Mesenchymal stem cell (in vitro differentiated cells and primary cell): ENCODE measurements at regions not wholly inside any gene's neighbourhood (a gene's known extent, or its start where the extent isn't known, plus 50 kb on each side); places are given as distances from the start of the nearest gene placed in this dataset.
"Not testable (repeated sequence)": the region's sequence is repeated elsewhere in the genome, so short reads cannot be mapped to it uniquely, and the experiment has no call there.

Experiments used
- DNase-seq: peaks from one replicate; pipeline ENCODE4 v3.0.0-alpha.2; 2013
- H2AFZ ChIP-seq: one replicate; pipeline ENCODE4 v1.6.1; 2013; ENCODE audit warnings: low read depth, mild to moderate bottlenecking, control low read depth, inconsistent platforms, low read length, moderate library complexity
- H2AK5ac ChIP-seq: 2 replicates; pipeline ENCODE4 v1.6.1; 2013; ENCODE audit warnings: low read length, moderate library complexity, mild to moderate bottlenecking, inconsistent platforms; ENCODE audit not compliant: severe bottlenecking
- H2BK120ac ChIP-seq: one replicate; pipeline ENCODE4 v1.6.1; 2013; ENCODE audit warnings: low read depth, mild to moderate bottlenecking, inconsistent platforms, low read length, moderate library complexity
- H2BK12ac ChIP-seq, 2 experiments: one replicate each; pipeline ENCODE4 v1.6.1; 2013; ENCODE audit warnings: inconsistent platforms in 2 of 2, low read length in 2 of 2, mild to moderate bottlenecking in 2 of 2, moderate library complexity in 2 of 2, control low read depth in 1 of 2
- H2BK15ac ChIP-seq: one replicate; pipeline ENCODE4 v1.6.1; 2013; ENCODE audit warnings: mild to moderate bottlenecking, low read depth, inconsistent platforms; ENCODE audit not compliant: poor library complexity, severe bottlenecking
- H2BK5ac ChIP-seq: 2 replicates; pipeline ENCODE4 v1.6.1; 2013; ENCODE audit warnings: low read depth, mild to moderate bottlenecking, low read length, control low read depth, inconsistent platforms; ENCODE audit not compliant: poor library complexity, severe bottlenecking
- H3K14ac ChIP-seq, 2 experiments: one replicate each; pipeline ENCODE4 v1.6.1; 2013; ENCODE audit warnings: inconsistent platforms in 2 of 2, low read length in 2 of 2, control low read depth in 1 of 2, mild to moderate bottlenecking in 1 of 2, moderate library complexity in 1 of 2
- H3K18ac ChIP-seq, 2 experiments: one replicate each; pipeline ENCODE4 v1.6.1; 2013; ENCODE audit warnings: inconsistent platforms in 2 of 2, low read length in 2 of 2, control low read depth in 1 of 2, low read depth in 1 of 2, mild to moderate bottlenecking in 1 of 2
- H3K23ac ChIP-seq, 2 experiments: one replicate each; pipeline ENCODE4 v1.6.1; 2013; ENCODE audit warnings: inconsistent platforms in 2 of 2, low read length in 2 of 2, mild to moderate bottlenecking in 2 of 2, moderate library complexity in 2 of 2, control low read depth in 1 of 2
- H3K27ac ChIP-seq: 2 replicates; pipeline ENCODE4 v1.5.1; 2013; ENCODE audit warnings: mild to moderate bottlenecking, moderate library complexity, low read length, control low read depth, inconsistent platforms; ENCODE audit not compliant: poor library complexity, severe bottlenecking
- H3K27me3 ChIP-seq, 2 experiments: 2 replicates each; pipeline versions ENCODE4 v1.6.1 to v1.7.0; 2013; ENCODE audit warnings: low read length in 2 of 2, mild to moderate bottlenecking in 2 of 2, moderate library complexity in 2 of 2, control low read depth in 1 of 2, inconsistent platforms in 1 of 2; ENCODE audit not compliant: control insufficient read depth in 1 of 2, insufficient read depth in 1 of 2
- H3K36me3 ChIP-seq, 2 experiments: 2 replicates each; pipeline versions ENCODE4 v1.6.1 to v1.7.0; 2013; ENCODE audit warnings: low read length in 2 of 2, control low read depth in 1 of 2, inconsistent platforms in 1 of 2, low read depth in 1 of 2, mild to moderate bottlenecking in 1 of 2; ENCODE audit not compliant: insufficient read depth in 2 of 2, control insufficient read depth in 1 of 2
- H3K4ac ChIP-seq, 2 experiments: one replicate each; pipeline ENCODE4 v1.6.1; 2013; ENCODE audit warnings: inconsistent platforms in 2 of 2, low read length in 2 of 2, mild to moderate bottlenecking in 2 of 2, moderate library complexity in 2 of 2, control low read depth in 1 of 2, low read depth in 1 of 2
- H3K4me1 ChIP-seq: 2 replicates; pipeline ENCODE4 v1.6.1; 2013; ENCODE audit warnings: low read depth, low read length, control low read depth; ENCODE audit not compliant: control insufficient read depth, insufficient read depth
- H3K4me2 ChIP-seq: 2 replicates; pipeline ENCODE4 v1.6.1; 2013; ENCODE audit warnings: low read length, mild to moderate bottlenecking, inconsistent platforms; ENCODE audit not compliant: poor library complexity, severe bottlenecking
- H3K4me3 ChIP-seq, 2 experiments: 2 replicates each; pipeline versions ENCODE4 v1.5.1 to v1.7.0; 2013; ENCODE audit warnings: low read length in 2 of 2, mild to moderate bottlenecking in 2 of 2, control low read depth in 1 of 2, low read depth in 1 of 2; ENCODE audit not compliant: insufficient read depth in 1 of 2
- H3K79me1 ChIP-seq: replicated peaks from 2 replicates; pipeline ENCODE4 v1.6.1; 2013; ENCODE audit warnings: mild to moderate bottlenecking, control low read depth, low read length, inconsistent platforms; ENCODE audit not compliant: poor library complexity, severe bottlenecking
- H3K9ac ChIP-seq: 2 replicates; pipeline ENCODE4 v1.7.0; 2013; ENCODE audit warnings: mild to moderate bottlenecking, low read length, moderate library complexity
- H3K9me3 ChIP-seq: 2 replicates; pipeline ENCODE4 v1.7.0; 2013; ENCODE audit warnings: mild to moderate bottlenecking, low read length; ENCODE audit not compliant: control insufficient read depth
- H4K8ac ChIP-seq: one replicate; pipeline ENCODE4 v1.6.1; 2013; ENCODE audit warnings: inconsistent platforms, mild to moderate bottlenecking, low read length, moderate library complexity
- H4K91ac ChIP-seq: one replicate; pipeline ENCODE4 v1.6.1; 2013; ENCODE audit warnings: mild to moderate bottlenecking, low read length, inconsistent platforms
- WGBS: methylation state at CpG from one replicate; pipeline ENCODE4 v1.1.7; 2013; ENCODE audit warnings: mixed read lengths; 5-methylcytosine and 5-hydroxymethylcytosine counted together

DNA sequence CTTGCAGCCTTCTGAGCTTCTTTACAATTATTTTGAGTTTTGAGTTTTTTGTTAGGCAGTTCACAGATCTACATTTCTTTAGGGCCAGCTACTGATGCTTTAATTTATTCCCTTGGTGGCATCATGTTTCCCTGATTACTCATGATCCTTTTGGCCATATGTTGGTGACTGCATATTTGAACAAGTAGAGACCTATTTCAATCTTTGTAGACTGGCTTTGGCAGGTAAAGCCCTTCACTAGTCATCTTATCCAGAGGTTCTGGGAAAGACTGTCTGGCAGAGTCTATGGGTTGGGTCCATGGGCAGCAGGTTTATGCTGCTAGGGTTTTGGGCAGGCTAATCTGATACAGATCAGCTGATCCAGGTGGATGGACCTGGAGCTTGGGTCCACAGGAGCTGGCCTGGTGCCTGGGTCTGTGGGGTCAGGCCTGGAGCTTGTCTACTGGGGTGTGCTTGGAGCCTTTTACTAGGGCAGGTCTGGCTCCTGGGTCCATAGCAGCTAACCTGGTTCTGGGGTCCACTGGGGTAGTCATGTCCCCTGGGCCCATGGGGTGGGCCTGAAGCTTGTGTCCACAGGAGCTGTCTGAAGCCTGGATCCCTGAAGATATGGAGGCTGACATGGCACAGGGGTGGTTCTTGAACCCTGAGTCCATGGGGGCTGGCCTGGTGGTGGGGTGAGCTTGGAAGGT lies 72.7 kb downstream of the GPR85 start:
- no peak overlapping the region for H3K23ac ChIP-seq
- H2BK120ac ChIP-seq: no peak overlapping the region
- no peaks in the 10 kb centered on the region for H3K27me3 ChIP-seq
- no peak overlapping the region for H3K27ac ChIP-seq
- H3K18ac ChIP-seq: no peak overlapping the region
- no peaks in the 10 kb centered on the region for H3K4me1 ChIP-seq
- DNase-seq: no peak
- H3K9me3 ChIP-seq: no peaks in the 10 kb centered on the region
- H3K14ac ChIP-seq: no peak overlapping the region
- H3K4me2 ChIP-seq: no peak overlapping the region
- no peak overlapping the region for H2AK5ac ChIP-seq
- H3K36me3 ChIP-seq: no peaks in the 10 kb centered on the region
- no peak overlapping the region for H2BK15ac ChIP-seq
- no peak overlapping the region for H3K9ac ChIP-seq
- H3K4ac ChIP-seq: no peak overlapping the region
- H4K8ac ChIP-seq: no peak overlapping the region
- H2BK5ac ChIP-seq: no peak overlapping the region
- no peaks in the 10 kb centered on the region for H3K79me1 ChIP-seq
- H3K4me3 ChIP-seq: no peak overlapping the region
- no peak overlapping the region for H2AFZ ChIP-seq
- no peak overlapping the region for H2BK12ac ChIP-seq
- H4K91ac ChIP-seq: no peak overlapping the region

DNA sequence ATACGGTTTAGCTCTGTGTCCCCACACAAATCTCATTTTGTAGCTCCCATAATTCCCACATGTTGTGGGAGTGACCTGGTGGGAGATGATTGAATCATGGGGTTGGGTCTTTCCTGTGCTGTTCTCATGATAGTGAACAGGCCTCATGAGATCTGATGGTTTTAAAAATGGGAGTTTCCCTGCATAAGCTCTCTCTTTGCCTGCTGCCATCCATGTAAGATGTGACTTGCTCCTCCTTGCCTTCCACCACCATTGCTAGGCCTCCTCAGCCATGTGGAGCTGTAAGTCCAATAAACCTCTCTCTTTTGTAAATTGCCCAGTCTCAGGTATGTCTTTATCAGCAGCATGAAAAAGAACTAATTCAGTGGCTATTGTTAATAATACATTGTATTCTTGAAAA lies 73.8 kb downstream of the GPR85 start:
- H3K18ac ChIP-seq, H2BK120ac ChIP-seq, H3K4me2 ChIP-seq, H3K4me1 ChIP-seq, H3K23ac ChIP-seq, H2AK5ac ChIP-seq, H3K36me3 ChIP-seq, H2BK5ac ChIP-seq, H2AFZ ChIP-seq, H4K8ac ChIP-seq, H2BK15ac ChIP-seq, H2BK12ac ChIP-seq, H3K4ac ChIP-seq, H3K27me3 ChIP-seq, H3K79me1 ChIP-seq, DNase-seq, H4K91ac ChIP-seq, H3K4me3 ChIP-seq, H3K27ac ChIP-seq, H3K9me3 ChIP-seq, H3K14ac ChIP-seq, H3K9ac ChIP-seq: not testable (repeated sequence)
- WGBS: no CpG with 5 or more reads among the region's 1 CpG

DNA sequence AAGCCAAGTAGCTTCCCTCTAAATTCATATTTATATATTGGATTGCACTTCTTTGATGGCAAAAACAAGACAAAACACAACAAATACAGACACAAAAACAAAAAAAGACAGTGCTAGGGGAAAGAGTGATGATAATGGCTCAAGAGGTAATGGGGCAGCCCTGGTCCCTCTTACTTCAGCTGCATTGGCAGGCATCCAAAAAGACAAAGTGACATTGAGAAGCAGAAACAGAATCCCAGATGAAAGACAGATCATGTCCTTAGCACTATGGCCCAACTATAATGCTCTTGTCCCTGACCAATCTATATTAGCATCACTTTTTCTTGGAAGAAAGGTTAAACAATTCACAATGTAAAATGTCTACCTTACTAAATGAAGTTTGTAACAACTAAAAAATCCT lies 76.2 kb downstream of the GPR85 start:
- Histone ChIP-seq H3K4me2 (no peak overlapping the region), H3K27me3 (no peaks in the 10 kb centered on the region), H3K23ac (no peak overlapping the region)

DNA sequence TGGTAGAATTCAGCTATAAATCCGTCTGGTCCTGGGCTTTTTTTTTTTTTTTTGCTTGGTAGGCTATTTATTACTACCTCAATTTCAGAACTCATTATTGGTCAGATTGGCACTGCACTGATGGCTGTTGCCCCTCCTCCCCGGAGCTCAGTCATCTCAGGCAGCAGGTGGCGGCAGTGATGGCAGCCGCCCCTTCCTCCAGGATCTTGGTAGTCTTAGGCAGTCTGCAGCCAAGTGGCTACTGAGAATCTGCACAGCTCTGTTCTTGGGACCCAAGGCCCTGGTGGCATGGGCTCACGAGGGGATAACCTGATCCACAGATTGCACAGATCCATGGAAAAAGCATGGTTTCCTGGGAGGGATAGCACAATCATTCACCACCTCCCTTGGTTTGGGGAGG lies 77.9 kb downstream of the GPR85 start:
- no peak overlapping the region for H3K4ac ChIP-seq
- H3K27me3 ChIP-seq: no peaks in the 10 kb centered on the region
- H4K91ac ChIP-seq: no peak overlapping the region
- peaks cover 4% of the 10 kb centered on the region for H3K9me3 ChIP-seq
- H2BK5ac ChIP-seq: no peak overlapping the region
- no peaks in the 10 kb centered on the region for H3K36me3 ChIP-seq
- H3K14ac ChIP-seq: no peak overlapping the region
- no peak overlapping the region for H3K18ac ChIP-seq
- H2AFZ ChIP-seq: no peak overlapping the region
- DNase-seq: no peak
- no peak overlapping the region for H2BK120ac ChIP-seq
- H4K8ac ChIP-seq: no peak overlapping the region
- no peak overlapping the region for H2BK15ac ChIP-seq
- H3K4me1 ChIP-seq: no peaks in the 10 kb centered on the region
- no peak overlapping the region for H3K23ac ChIP-seq
- H3K4me3 ChIP-seq: no peak overlapping the region
- no peak overlapping the region for H2BK12ac ChIP-seq
- no peaks in the 10 kb centered on the region for H3K79me1 ChIP-seq
- no peak overlapping the region for H3K9ac ChIP-seq
- 87% methylated on average over 4 of the region's 5 CpGs for WGBS
- H3K27ac ChIP-seq: no peak overlapping the region
- no peak overlapping the region for H3K4me2 ChIP-seq
- no peak overlapping the region for H2AK5ac ChIP-seq

More for the DNA sequence above, 76.2 kb downstream of the GPR85 start:
- Histone ChIP-seq H3K36me3 (no peaks in the 10 kb centered on the region), H4K8ac (no peak overlapping the region), H3K79me1 (no peaks in the 10 kb centered on the region), H3K4me3 (no peak overlapping the region), H3K27ac (no peak overlapping the region), H3K4me1 (no peaks in the 10 kb centered on the region), H4K91ac (no peak overlapping the region), H2BK120ac (no peak overlapping the region), H3K4ac (no peak overlapping the region), H2BK15ac (no peak overlapping the region), H3K9me3 (peaks cover 4% of the 10 kb centered on the region), H2AFZ (no peak overlapping the region), H2BK5ac (no peak overlapping the region), H2AK5ac (no peak overlapping the region), H2BK12ac (no peak overlapping the region), H3K14ac (no peak overlapping the region), H3K9ac (no peak overlapping the region), H3K18ac (no peak overlapping the region)
- DNase-seq: no peak
